ENCODE measurements at regions not wholly inside any gene's neighbourhood (a gene's known extent, or its start where the extent isn't known, plus 50 kb on each side); places are given as distances from the start of the nearest gene placed in this dataset.

- TF ChIP-seq CTCF (IDR thresholded peaks at IDR 0.05 in 8 of 11, conservative IDR thresholded peaks at IDR 0.05 in 3 of 11) (no peak), POLR2AphosphoS5 (IDR thresholded peaks at IDR 0.05) (no peak), POLR2A (IDR thresholded peaks at IDR 0.05) (no peak)
Observed at GRCh38 chr6:4191271-4191721, 55.9 kb upstream of the ECI2 start.

Data from spleen (tissue), 7 donors.